ENCODE measurements at regions not wholly inside any gene's neighbourhood (a gene's known extent, or its start where the extent isn't known, plus 50 kb on each side); places are given as distances from the start of the nearest gene placed in this dataset.

- Histone ChIP-seq H4K8ac (replicated peaks; ENCODE audit: insufficient read length, low read depth, low read length) (no peak overlapping the region), H2AFZ (ENCODE audit: low read length) (no peak overlapping the region), H3T11ph (ENCODE audit: low read length) (no peak overlapping the region), H3K27ac (ENCODE audit: insufficient read length, low read depth, low read length) (no peak overlapping the region), H3K4me1 (ENCODE audit: insufficient read depth, low read length) (no peaks in the 10 kb centered on the region), H3K27me3 (ENCODE audit: insufficient read depth, low read length) (no peaks in the 10 kb centered on the region), H3K4ac (ENCODE audit: low read depth, low read length) (no peak overlapping the region), H3K56ac (ENCODE audit: insufficient read length, low read depth, low read length) (no peak overlapping the region), H4K20me1 (ENCODE audit: control insufficient read depth, insufficient read depth, insufficient read length) (no peaks in the 10 kb centered on the region), H3K9me3 (ENCODE audit: control insufficient read depth, low read depth, low read length) (no peaks in the 10 kb centered on the region), H3K23me2 (ENCODE audit: insufficient read length, low read depth, low read length, poor library complexity, severe bottlenecking) (no peaks in the 10 kb centered on the region), H2BK12ac (ENCODE audit: insufficient read length, low read depth, low read length) (no peak overlapping the region), H3K79me1 (ENCODE audit: insufficient read depth, low read depth, low read length, poor library complexity, severe bottlenecking) (no peaks in the 10 kb centered on the region), H2BK15ac (ENCODE audit: low read depth, low read length) (no peak overlapping the region), H3K23ac (ENCODE audit: insufficient read length, low read depth, low read length) (no peak overlapping the region), H2BK20ac (ENCODE audit: low read depth, low read length, poor library complexity, severe bottlenecking) (no peak overlapping the region), H3K18ac (ENCODE audit: insufficient read length, low read depth, low read length) (no peak overlapping the region), H4K5ac (ENCODE audit: insufficient read length, low read depth, low read length) (no peak overlapping the region), H3K79me2 (ENCODE audit: insufficient read depth, low read length) (no peaks in the 10 kb centered on the region), H2BK120ac (ENCODE audit: low read depth, low read length, poor library complexity, severe bottlenecking) (no peak overlapping the region), H2AK5ac (ENCODE audit: insufficient read length, low read length) (no peak overlapping the region), H3K4me2 (ENCODE audit: insufficient read depth, insufficient read length, low read length) (no peak overlapping the region), H3K9ac (ENCODE audit: extremely low read depth, insufficient read length, low read length) (no peak overlapping the region), H3K14ac (ENCODE audit: insufficient read depth, low read length) (no peak overlapping the region), H4K91ac (ENCODE audit: insufficient read length, low read depth, low read length) (no peak overlapping the region), H2BK5ac (ENCODE audit: insufficient read length, low read length) (no peak overlapping the region)
- DNase-seq, result no peak
- Mint-ChIP-seq H3K27me3 (ENCODE audit: low read depth) (no peaks in the 10 kb centered on the region), H3K4me3 (no peak overlapping the region), H3K27ac (no peak overlapping the region), H3K4me1 (0 out of 4 replicates have a peak, but pooled peaks cover 0 to 2% of the 10 kb centered on the region in 2 experiments), H3K36me3 (ENCODE audit: insufficient read depth in 1 of 3, low read depth in 3 of 3) (no peaks in the 10 kb centered on the region), H3K9me3 (no peaks in the 10 kb centered on the region)
- no peak; the same call in 1 of the 3 replicates for TF ChIP-seq CTCF (conservative IDR thresholded peaks at IDR 0.05)
- no CpG with 5 or more reads among the region's 3 CpGs for WGBS (ENCODE audit: extremely low coverage, insufficient read length, low lambda C conversion rate)
Measured at GRCh38 chr18:34957119-34957863, 83.9 kb upstream of the MAPRE2 start.
